Natural killer cell (primary cell): ENCODE measurements at regions not wholly inside any gene's neighbourhood (a gene's known extent, or its start where the extent isn't known, plus 50 kb on each side); places are given as distances from the start of the nearest gene placed in this dataset.

ENCODE experiments used
- ATAC-seq, 3 donors: fragments of 150-1000 bp in 2 of 3; fragments of 200-7000 bp in 1 of 3; cut with Tn5 transposase; 1 replicate in 1 of 3; 2 replicates in 2 of 3; pipeline ENCODE4 v1.10.0; 2021; ENCODE audit warnings: mild to moderate bottlenecking in 2 of 3, moderate library complexity in 2 of 3
- DNase-seq, 2 donors: peaks; one replicate each; pipeline versions ENCODE4 v3.0.0 to v3.0.0-alpha.2; 2013 to 2021; ENCODE audit warnings: mixed read lengths in 1 of 2
- H3K27ac ChIP-seq: one replicate; pipeline ENCODE4 v1.5.1; 2013; ENCODE audit warnings: mild to moderate bottlenecking, low read length
- H3K27me3 ChIP-seq: one replicate; pipeline ENCODE4 v1.6.1; 2013; ENCODE audit warnings: low read length; ENCODE audit not compliant: control insufficient read depth, insufficient read depth
- H3K36me3 ChIP-seq: one replicate; pipeline ENCODE4 v1.6.1; 2013; ENCODE audit warnings: low read length; ENCODE audit not compliant: control insufficient read depth, insufficient read depth
- H3K4me1 ChIP-seq: one replicate; pipeline ENCODE4 v1.6.1; 2013; ENCODE audit warnings: low read length; ENCODE audit not compliant: control insufficient read depth, insufficient read depth
- H3K4me3 ChIP-seq: one replicate; pipeline ENCODE4 v1.5.1; 2013; ENCODE audit warnings: low read length
- H3K9me3 ChIP-seq: one replicate; pipeline ENCODE4 v1.6.1; 2013; ENCODE audit warnings: low read length; ENCODE audit not compliant: control insufficient read depth, insufficient read depth
- H3K27ac Mint-ChIP-seq, 2 donors: one replicate each; pipeline ENCODE4 v1.8.0; 2022; ENCODE audit warnings: mild to moderate bottlenecking in 2 of 2, mixed read lengths in 2 of 2, moderate library complexity in 1 of 2
- H3K27me3 Mint-ChIP-seq, 2 donors: one replicate each; pipeline ENCODE4 v1.8.0; 2022; ENCODE audit warnings: low read depth in 2 of 2, mixed read lengths in 2 of 2
- H3K36me3 Mint-ChIP-seq: one replicate; pipeline ENCODE4 v1.8.0; 2022; ENCODE audit warnings: mixed read lengths
- H3K4me1 Mint-ChIP-seq, 2 donors: one replicate each; pipeline ENCODE4 v1.8.0; 2022; ENCODE audit warnings: mixed read lengths in 2 of 2
- H3K4me3 Mint-ChIP-seq: one replicate; pipeline ENCODE4 v1.8.0; 2022; ENCODE audit warnings: mild to moderate bottlenecking, moderate library complexity, mixed read lengths
- H3K9me3 Mint-ChIP-seq, 2 donors: one replicate each; pipeline ENCODE4 v1.8.0; 2022; ENCODE audit warnings: mixed read lengths in 2 of 2
- whole genome bisulfite sequencing: methylation state at CpG from one replicate; pipeline ENCODE4 v1.1.7; 2013; ENCODE audit warnings: missing lambda C conversion rate; ENCODE audit not compliant: insufficient coverage; 5-methylcytosine and 5-hydroxymethylcytosine counted together
- intact Hi-C: fragments of 100-400 bp; cut with micrococcal nuclease; formaldehyde crosslinking; loops from one replicate; pipeline ENCODE4 v1.14.2; 2022
- TF ChIP-seq, protein P1 (sequence below): fragments of 200-600 bp; IDR thresholded peaks from one replicate; pipeline ENCODE4 v1.8.0; 2022; ENCODE audit warnings: antibody characterized with exemption

- no peaks in the 10 kb centered on the region for H3K4me1 Mint-ChIP-seq
- H3K4me3 ChIP-seq = no peak overlapping the region
- peaks cover 10 to 11% of the 10 kb centered on the region in 2 donors for H3K9me3 Mint-ChIP-seq
- H3K4me3 Mint-ChIP-seq = no peak overlapping the region
- no peak for DNase-seq
- H3K36me3 Mint-ChIP-seq = no peaks in the 10 kb centered on the region
- TF ChIP-seq, protein P1, sequence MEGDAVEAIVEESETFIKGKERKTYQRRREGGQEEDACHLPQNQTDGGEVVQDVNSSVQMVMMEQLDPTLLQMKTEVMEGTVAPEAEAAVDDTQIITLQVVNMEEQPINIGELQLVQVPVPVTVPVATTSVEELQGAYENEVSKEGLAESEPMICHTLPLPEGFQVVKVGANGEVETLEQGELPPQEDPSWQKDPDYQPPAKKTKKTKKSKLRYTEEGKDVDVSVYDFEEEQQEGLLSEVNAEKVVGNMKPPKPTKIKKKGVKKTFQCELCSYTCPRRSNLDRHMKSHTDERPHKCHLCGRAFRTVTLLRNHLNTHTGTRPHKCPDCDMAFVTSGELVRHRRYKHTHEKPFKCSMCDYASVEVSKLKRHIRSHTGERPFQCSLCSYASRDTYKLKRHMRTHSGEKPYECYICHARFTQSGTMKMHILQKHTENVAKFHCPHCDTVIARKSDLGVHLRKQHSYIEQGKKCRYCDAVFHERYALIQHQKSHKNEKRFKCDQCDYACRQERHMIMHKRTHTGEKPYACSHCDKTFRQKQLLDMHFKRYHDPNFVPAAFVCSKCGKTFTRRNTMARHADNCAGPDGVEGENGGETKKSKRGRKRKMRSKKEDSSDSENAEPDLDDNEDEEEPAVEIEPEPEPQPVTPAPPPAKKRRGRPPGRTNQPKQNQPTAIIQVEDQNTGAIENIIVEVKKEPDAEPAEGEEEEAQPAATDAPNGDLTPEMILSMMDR = no peak
- H3K27ac Mint-ChIP-seq = no peak overlapping the region
- no peaks in the 10 kb centered on the region for H3K4me1 ChIP-seq
- no peak overlapping the region for H3K27ac ChIP-seq
- no peak for ATAC-seq
- intact Hi-C loops = no loop called here
- H3K27me3 ChIP-seq = no peaks in the 10 kb centered on the region
- no peaks in the 10 kb centered on the region for H3K9me3 ChIP-seq
- no peaks in the 10 kb centered on the region for H3K27me3 Mint-ChIP-seq
- H3K36me3 ChIP-seq = no peaks in the 10 kb centered on the region
These were observed 630.0 kb upstream of the GRM3 start for GRCh38 chr7:86013662-86014061.

DNA sequence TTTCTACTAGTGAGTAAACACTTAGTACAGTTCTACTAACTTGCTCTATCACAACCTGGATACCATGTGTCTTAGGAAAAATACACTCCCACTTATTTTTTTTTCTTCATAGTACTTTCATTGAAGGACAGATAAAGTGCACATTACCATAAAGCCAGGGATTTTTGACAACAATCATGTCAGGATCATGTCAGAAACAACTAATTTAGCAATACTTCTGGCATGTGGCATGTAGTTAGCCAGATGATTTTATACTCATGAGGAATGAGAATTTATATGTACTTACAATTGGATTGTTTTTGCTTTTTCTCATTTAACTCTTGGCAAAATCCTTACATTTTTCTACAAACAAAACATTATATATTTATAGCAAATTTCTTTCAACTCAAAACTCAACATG, 630.7 kb upstream of the GRM3 start:
- no peak overlapping the region for H3K4me3 Mint-ChIP-seq
- TF ChIP-seq, protein P1 = no peak
- no peak for ATAC-seq

GRCh38 chr7:86008898-86009297, 634.8 kb upstream of the GRM3 start:
- H3K4me1 Mint-ChIP-seq = no peaks in the 10 kb centered on the region
- peaks cover 14 to 18% of the 10 kb centered on the region in 2 donors for H3K9me3 Mint-ChIP-seq
- no peak for ATAC-seq
- H3K4me1 ChIP-seq = no peaks in the 10 kb centered on the region
- DNase-seq = no peak
- 84% methylated on average over 2 of the region's 3 CpGs for WGBS
- H3K36me3 ChIP-seq = no peaks in the 10 kb centered on the region
- intact Hi-C loops = no loop called here
- H3K4me3 ChIP-seq = no peak overlapping the region
- TF ChIP-seq, protein P1 = no peak
- no peaks in the 10 kb centered on the region for H3K9me3 ChIP-seq
- H3K4me3 Mint-ChIP-seq = no peak overlapping the region
- no peak overlapping the region for H3K27ac ChIP-seq
- H3K36me3 Mint-ChIP-seq = no peaks in the 10 kb centered on the region
- H3K27ac Mint-ChIP-seq = no peak overlapping the region
- H3K27me3 ChIP-seq = no peaks in the 10 kb centered on the region
- no peaks in the 10 kb centered on the region for H3K27me3 Mint-ChIP-seq

More for the DNA sequence above, 630.7 kb upstream of the GRM3 start:
- DNase-seq = no peak
- no peaks in the 10 kb centered on the region for H3K36me3 ChIP-seq
- Mint-ChIP-seq H3K36me3 (no peaks in the 10 kb centered on the region), H3K27ac (no peak overlapping the region), H3K27me3 (no peaks in the 10 kb centered on the region), H3K9me3 (peaks cover 10 to 12% of the 10 kb centered on the region in 2 donors), H3K4me1 (no peaks in the 10 kb centered on the region)
- H3K4me3 ChIP-seq = no peak overlapping the region
- no peak overlapping the region for H3K27ac ChIP-seq
- H3K4me1 ChIP-seq = no peaks in the 10 kb centered on the region
- no peaks in the 10 kb centered on the region for H3K9me3 ChIP-seq
- intact Hi-C loops = no loop called here
- no peaks in the 10 kb centered on the region for H3K27me3 ChIP-seq

DNA sequence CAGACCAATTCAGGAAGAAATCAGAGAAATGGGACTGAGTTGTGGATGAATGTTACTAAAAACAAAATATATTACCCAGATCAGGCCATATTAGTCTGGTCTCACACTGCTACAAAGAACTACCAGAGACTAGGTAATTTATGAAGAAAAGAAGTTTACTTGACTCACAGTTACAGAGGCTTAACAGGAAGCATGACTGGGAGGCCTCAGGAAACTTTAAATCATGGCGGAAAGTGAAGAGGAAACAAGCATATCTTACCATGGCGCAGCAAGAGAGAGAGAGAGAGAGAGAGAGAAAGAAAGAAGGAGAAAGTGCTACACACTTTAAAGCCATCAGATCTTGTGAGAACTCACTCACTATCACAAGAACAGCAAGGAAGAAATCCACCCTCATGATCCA, 636.8 kb upstream of the GRM3 start:
- Mint-ChIP-seq H3K27ac (no peak overlapping the region), H3K36me3 (no peaks in the 10 kb centered on the region), H3K9me3 (peaks cover 9 to 13% of the 10 kb centered on the region in 2 donors), H3K4me1 (no peaks in the 10 kb centered on the region), H3K4me3 (no peak overlapping the region), H3K27me3 (no peaks in the 10 kb centered on the region)
- ATAC-seq (no peak), DNase-seq (no peak)
- Histone ChIP-seq H3K4me3 (no peak overlapping the region), H3K36me3 (no peaks in the 10 kb centered on the region), H3K27me3 (no peaks in the 10 kb centered on the region), H3K4me1 (no peaks in the 10 kb centered on the region), H3K9me3 (peaks cover 10% of the 10 kb centered on the region), H3K27ac (no peak overlapping the region)
- intact Hi-C loops = no loop called here
- TF ChIP-seq, protein P1 = no peak
- WGBS = 80% methylated on average over 1 of the region's 2 CpGs
